IMR-90 (cell line): ENCODE measurements at regions not wholly inside any gene's neighbourhood (a gene's known extent, or its start where the extent isn't known, plus 50 kb on each side); places are given as distances from the start of the nearest gene placed in this dataset.

Experiments used
- ATAC-seq: fragments of 200-7000 bp; cut with Tn5 transposase; 2 replicates; pipeline ENCODE4 v1.9.1; 2020; ENCODE audit warnings: low read depth, mild to moderate bottlenecking, moderate library complexity
- BruUV-seq: library from RNA; stranded (reverse); fragments of 400-500 nt; replicated peaks from 2 replicates; lab custom pipeline; 2021; lab: Mats Ljungman, UMichigan
- CTCF ChIA-PET: fragments of 300-600 bp; formaldehyde crosslinking; extraction: SDS; loops from one replicate; lab custom pipeline; 2021; ENCODE audit warnings: antibody characterized with exemption; lab: Yijun Ruan, JAX
- POLR2A ChIA-PET: fragments of 300-600 bp; sonication (Branson Sonifier 250); formaldehyde crosslinking; loops from one replicate; lab custom pipeline; 2022; ENCODE audit warnings: antibody characterized with exemption; ENCODE audit not compliant: unreplicated experiment; lab: Charles Lee
- DNase-seq: peaks from one replicate; pipeline ENCODE4 v3.0.0; 2013
- H2AFZ ChIP-seq: replicated peaks from 2 replicates; pipeline ENCODE3; 2013; ENCODE audit warnings: low read length, mild to moderate bottlenecking; ENCODE audit not compliant: poor library complexity
- H2AK5ac ChIP-seq: 2 replicates; pipeline ENCODE4 v1.6.1; 2013; ENCODE audit warnings: low read depth, low read length, inconsistent platforms
- H2AK9ac ChIP-seq: replicated peaks from 2 replicates; pipeline ENCODE3; 2013; ENCODE audit warnings: mild to moderate bottlenecking, low read depth, low read length, moderate library complexity; ENCODE audit not compliant: poor library complexity
- H2BK120ac ChIP-seq: 2 replicates; pipeline ENCODE4 v1.6.1; 2013; ENCODE audit warnings: low read depth, low read length, inconsistent platforms
- H2BK15ac ChIP-seq: 3 replicates; pipeline ENCODE4 v1.6.1; 2013; ENCODE audit warnings: low read depth, low read length, inconsistent platforms
- H2BK20ac ChIP-seq: 2 replicates; pipeline ENCODE4 v1.6.1; 2013; ENCODE audit warnings: low read depth, mild to moderate bottlenecking, inconsistent platforms, low read length, moderate library complexity
- H2BK5ac ChIP-seq: 2 replicates; pipeline ENCODE4 v1.6.1; 2013; ENCODE audit warnings: mild to moderate bottlenecking, low read depth, low read length, inconsistent platforms; ENCODE audit not compliant: poor library complexity, severe bottlenecking
- H3K14ac ChIP-seq: replicated peaks from 2 replicates; pipeline ENCODE4 v1.6.1; 2013; ENCODE audit warnings: low read depth, low read length, inconsistent platforms
- H3K18ac ChIP-seq: 2 replicates; pipeline ENCODE4 v1.6.1; 2013; ENCODE audit warnings: low read depth, low read length, control low read depth
- H3K23ac ChIP-seq: 2 replicates; pipeline ENCODE4 v1.6.1; 2013; ENCODE audit warnings: low read depth, low read length, inconsistent platforms
- H3K27ac ChIP-seq: 2 replicates; pipeline ENCODE4 v1.5.1; 2013; ENCODE audit warnings: mild to moderate bottlenecking, control low read depth, low read length; ENCODE audit not compliant: insufficient read depth
- H3K27me3 ChIP-seq: 2 replicates; pipeline ENCODE4 v1.6.1; 2013; ENCODE audit warnings: low read length; ENCODE audit not compliant: control insufficient read depth, insufficient read depth
- H3K36me3 ChIP-seq: 2 replicates; pipeline ENCODE4 v1.6.1; 2013; ENCODE audit warnings: low read length, mixed read lengths; ENCODE audit not compliant: control insufficient read depth, insufficient read depth
- H3K4ac ChIP-seq: 2 replicates; pipeline ENCODE4 v1.6.1; 2013; ENCODE audit warnings: low read depth, low read length, inconsistent platforms
- H3K4me1 ChIP-seq: 2 replicates; pipeline ENCODE4 v1.6.1; 2013; ENCODE audit warnings: low read length, mixed read lengths; ENCODE audit not compliant: control insufficient read depth, insufficient read depth
- H3K4me2 ChIP-seq: 2 replicates; pipeline ENCODE4 v1.6.1; 2013; ENCODE audit warnings: low read depth, mild to moderate bottlenecking, control low read depth, low read length, moderate library complexity
- H3K4me3 ChIP-seq: 2 replicates; pipeline ENCODE4 v1.5.1; 2013; ENCODE audit warnings: low read depth, mild to moderate bottlenecking, control low read depth, low read length, moderate library complexity; ENCODE audit not compliant: insufficient read depth
- H3K56ac ChIP-seq: 2 replicates; pipeline ENCODE4 v1.6.1; 2013; ENCODE audit warnings: low read length, inconsistent platforms; ENCODE audit not compliant: insufficient read depth; ENCODE audit errors: extremely low read depth
- H3K79me1 ChIP-seq, 2 experiments: 2 replicates each; pipeline ENCODE4 v1.6.1; 2013; ENCODE audit warnings: low read length in 2 of 2, inconsistent platforms in 1 of 2, low read depth in 1 of 2
- H3K9ac ChIP-seq: 2 replicates; pipeline ENCODE4 v1.6.1; 2013; ENCODE audit warnings: low read depth, low read length, control low read depth
- H3K9me1 ChIP-seq: 2 replicates; pipeline ENCODE4 v1.6.1; 2013; ENCODE audit warnings: low read length, inconsistent platforms; ENCODE audit not compliant: insufficient read depth
- H3K9me3 ChIP-seq: 2 replicates; pipeline ENCODE4 v1.6.1; 2013; ENCODE audit warnings: low read length; ENCODE audit not compliant: control insufficient read depth, insufficient read depth
- H4K20me1 ChIP-seq: 2 replicates; pipeline ENCODE4 v1.6.1; 2013; ENCODE audit warnings: low read length, inconsistent platforms; ENCODE audit not compliant: insufficient read depth
- H4K5ac ChIP-seq: 2 replicates; pipeline ENCODE4 v1.6.1; 2013; ENCODE audit warnings: mild to moderate bottlenecking, low read depth, low read length, control low read depth
- H4K8ac ChIP-seq, 2 experiments: 2 replicates each; pipeline ENCODE4 v1.6.1; 2013; ENCODE audit warnings: low read depth in 2 of 2, low read length in 2 of 2, control low read depth in 1 of 2, inconsistent platforms in 1 of 2
- H4K91ac ChIP-seq: 2 replicates; pipeline ENCODE4 v1.6.1; 2013; ENCODE audit warnings: low read depth, low read length, inconsistent platforms; ENCODE audit not compliant: insufficient read depth
- CEBPB ChIP-seq: IDR thresholded peaks from 2 replicates; pipeline ENCODE4 v1.6.1; 2012; ENCODE audit warnings: low read depth, low read length, improper control_type of control experiment
- MAFK ChIP-seq: IDR thresholded peaks from 2 replicates; pipeline ENCODE4 v1.6.1; 2012; ENCODE audit warnings: low read depth, low read length, improper control_type of control experiment
- WGBS, 2 experiments: methylation state at CpG; one replicate each; pipeline versions ENCODE4 v1.1.5 to v1.1.7; 2013; ENCODE audit warnings: missing lambda C conversion rate in 2 of 2; ENCODE audit not compliant: insufficient read length in 1 of 2; ENCODE audit errors: extremely low coverage in 2 of 2; 5-methylcytosine and 5-hydroxymethylcytosine counted together
- dilution Hi-C: fragments of 300-500 bp; cut with HindIII; formaldehyde crosslinking; loops from one replicate; pipeline ENCODE4 v1.14.3; 2018; ENCODE audit warnings: low sequenced_read_pairs; ENCODE audit not compliant: unreplicated experiment
- in situ Hi-C: fragments of 300-500 bp; cut with MboI; formaldehyde crosslinking; loops from 3 replicates; pipeline ENCODE4 v1.14.3; 2019; ENCODE audit warnings: low sequenced_read_pairs, inconsistent platforms, mixed read lengths
- intact Hi-C: fragments of 100-400 bp; cut with micrococcal nuclease; formaldehyde crosslinking; loops from 2 replicates; pipeline ENCODE4 v1.10.0; 2022

GRCh38 chr13:51518827-51519226 lies 65.4 kb upstream of the WDFY2 start:
- H3K9ac ChIP-seq = no peak overlapping the region
- H3K14ac ChIP-seq = peak overlapping the region; percentile 27; the same call in 1 of the 2 replicates
- no peak overlapping the region for H3K4me3 ChIP-seq
- ATAC-seq (peak; percentile 33; the same call in 1 of the 2 replicates), DNase-seq (peak; percentile 40)
- peaks cover 16% of the 10 kb centered on the region for H3K4me1 ChIP-seq
- POLR2A ChIA-PET = no interaction called here
- no peak overlapping the region for H3K56ac ChIP-seq
- H3K18ac ChIP-seq = peak overlapping the region; percentile 4; the same call in 1 of the 2 replicates
- 100% methylated on average over 2 of the region's 6 CpGs; no CpG with 5 or more reads in 1 of the 2 experiments for WGBS, 2 experiments
- H4K20me1 ChIP-seq = no peaks in the 10 kb centered on the region
- peak overlapping the region; percentile 24 for H2BK5ac ChIP-seq
- no peak overlapping the region for H2AK9ac ChIP-seq
- no TSS peak for BruUV-seq
- peak overlapping the region; percentile 43 for H4K91ac ChIP-seq
- in situ Hi-C loops = no loop called here
- peak overlapping the region in 1 of 2 experiments; percentile 54; a peak in 2 of 4 replicates for H4K8ac ChIP-seq
- TF ChIP-seq MAFK (no peak), CEBPB (0 out of 2 replicates have a peak, but pooled peaks have one; percentile 1)
- H3K23ac ChIP-seq = no peak overlapping the region
- peak overlapping the region; percentile 51; the same call in 1 of the 2 replicates for H4K5ac ChIP-seq
- no peaks in the 10 kb centered on the region for H3K27me3 ChIP-seq
- H2AFZ ChIP-seq = peak overlapping the region; percentile 74
- no peaks in the 10 kb centered on the region for H3K36me3 ChIP-seq
- H2BK120ac ChIP-seq = peak overlapping the region; percentile 60
- no peaks in the 10 kb centered on the region; a peak in 1 of 4 replicates for H3K79me1 ChIP-seq
- H3K27ac ChIP-seq = no peak overlapping the region
- peak overlapping the region; percentile 13 for H2AK5ac ChIP-seq
- H3K4me2 ChIP-seq = no peak overlapping the region
- no peaks in the 10 kb centered on the region for H3K9me3 ChIP-seq
- intact Hi-C loops = no loop called here
- H3K4ac ChIP-seq = peak overlapping the region; percentile 59
- CTCF ChIA-PET = interaction anchor here (1.1 kb wide), 1 partner anchor 17 kb away, joined by 4 read pairs; no protein-coding TSS in a partner anchor
- H2BK15ac ChIP-seq = peak overlapping the region; percentile 86; the same call in 2 of the 3 replicates
- dilution Hi-C loops = no loop called here
- H2BK20ac ChIP-seq = 0 out of 2 replicates have a peak overlapping the region, but pooled peaks have one; percentile 44
- H3K9me1 ChIP-seq = peaks cover 14% of the 10 kb centered on the region
